GM18499 (cell line): ENCODE measurements at regions not wholly inside any gene's neighbourhood (a gene's known extent, or its start where the extent isn't known, plus 50 kb on each side); places are given as distances from the start of the nearest gene placed in this dataset.

Experiments used
- ATAC-seq: cut with Tn5 transposase; IDR thresholded peaks from one replicate; pipeline ENCODE4 v1.9.1; 2021; ENCODE audit warnings: moderate number of reproducible peaks; ENCODE audit not compliant: insufficient read depth, unreplicated experiment

- no peak for ATAC-seq
Observed at GRCh38 chr3:29083676-29084075, 197.2 kb upstream of the RBMS3 start.

- ATAC-seq: no peak
Observed at GRCh38 chr3:29088579-29088978, 192.3 kb upstream of the RBMS3 start.

DNA sequence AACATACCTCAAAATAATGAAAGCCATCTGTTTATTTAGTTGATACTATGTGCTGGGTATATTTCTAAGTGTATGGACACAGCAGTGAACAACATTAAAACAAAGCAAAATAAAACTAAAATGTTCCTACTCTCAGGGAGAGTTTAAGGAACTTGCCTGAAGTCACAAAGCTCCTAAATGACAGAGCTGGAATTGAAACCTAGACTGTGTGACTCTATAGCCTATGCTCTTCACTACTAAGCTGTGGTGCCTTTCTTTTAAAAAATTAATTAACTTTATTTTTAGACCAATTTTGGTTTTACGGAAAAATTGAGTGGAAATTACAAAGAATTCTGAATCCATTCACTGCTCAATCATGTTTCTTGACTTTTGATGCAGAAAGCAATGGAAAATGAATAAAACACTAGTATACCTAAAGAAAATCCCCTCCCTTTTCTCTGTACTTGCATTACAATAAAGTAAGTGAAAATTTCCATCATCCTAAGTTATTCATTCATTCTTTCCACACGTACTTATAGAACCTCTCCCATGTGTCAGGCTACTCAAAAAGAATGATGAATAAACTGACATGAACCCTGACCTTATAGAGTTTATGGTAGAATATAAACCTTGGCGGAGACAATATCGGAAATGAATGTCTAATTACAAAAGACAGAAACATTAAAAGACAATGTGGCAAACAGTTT lies 189.8 kb upstream of the RBMS3 start:
- ATAC-seq: no peak

DNA sequence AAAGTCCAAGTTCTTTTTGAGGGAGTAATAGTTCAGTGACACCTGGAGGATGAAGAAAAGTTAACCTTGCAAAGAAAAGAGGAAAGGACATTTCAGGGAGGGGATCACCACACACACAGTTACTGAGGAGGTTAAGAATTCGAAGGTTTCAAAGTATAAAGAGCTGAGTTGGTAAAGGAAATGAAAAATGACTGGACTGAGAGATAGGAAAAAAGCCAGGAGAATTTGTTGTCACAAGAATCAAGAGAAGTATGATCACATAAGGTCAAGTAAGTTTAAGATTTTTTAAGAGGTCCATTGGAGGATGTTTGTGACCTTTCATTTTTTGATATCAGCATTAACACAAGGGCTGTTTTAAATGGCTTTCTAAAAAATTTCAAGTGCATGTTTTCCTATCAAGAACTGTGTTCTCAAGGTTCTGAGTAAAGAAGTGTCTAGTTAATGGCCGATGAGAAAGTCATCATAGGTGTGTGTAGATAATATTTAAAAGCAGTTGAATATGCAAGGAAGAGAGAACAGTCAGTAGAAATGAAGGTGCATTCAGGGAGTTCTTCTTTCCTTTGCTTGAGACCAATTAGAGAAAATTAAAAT lies 189.2 kb upstream of the RBMS3 start:
- no peak for ATAC-seq

- ATAC-seq: no peak
Observed at GRCh38 chr3:29092348-29092747, 188.5 kb upstream of the RBMS3 start.

DNA sequence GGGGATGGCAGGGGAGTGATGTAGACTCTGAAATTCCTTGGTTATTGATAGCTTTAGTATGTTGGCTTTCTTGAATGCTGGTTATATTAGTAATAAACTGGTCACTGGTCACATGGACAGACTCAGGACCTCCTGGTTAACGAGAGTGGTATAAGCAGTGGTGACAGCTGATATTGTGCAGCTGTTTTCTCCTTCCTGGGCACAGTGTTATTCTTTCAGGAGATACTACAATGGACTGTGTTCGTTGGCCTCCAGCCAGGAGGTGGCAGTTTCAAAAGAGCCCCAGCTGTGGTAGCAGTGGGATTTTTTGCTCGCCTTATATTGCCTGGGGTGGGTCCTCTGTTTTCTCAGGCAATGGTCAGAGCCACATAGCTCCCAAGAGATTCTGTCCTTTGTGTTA lies 181.6 kb upstream of the RBMS3 start:
- no peak for ATAC-seq

DNA sequence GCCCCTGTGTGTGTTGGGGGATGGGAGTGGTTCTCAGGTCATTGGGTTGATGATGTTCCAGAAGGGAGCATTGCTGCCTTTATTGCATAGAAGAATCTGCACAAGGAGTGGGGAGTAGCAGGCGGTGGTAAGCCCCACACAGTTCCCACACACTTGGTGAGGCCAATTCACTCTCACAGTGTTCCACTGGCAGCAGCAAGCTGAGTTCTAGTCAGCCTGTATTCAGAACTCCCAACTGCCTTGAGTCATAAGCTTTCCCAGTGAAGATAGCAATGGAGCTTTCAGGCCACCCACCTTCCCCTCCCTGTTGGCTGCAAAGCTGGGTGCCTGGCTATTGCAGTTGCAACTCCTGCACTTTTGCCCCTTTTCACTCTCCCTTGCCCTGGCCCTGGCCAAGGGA lies 181.1 kb upstream of the RBMS3 start:
- no peak for ATAC-seq

GRCh38 chr3:29100292-29100691 lies 180.6 kb upstream of the RBMS3 start:
- no peak for ATAC-seq

DNA sequence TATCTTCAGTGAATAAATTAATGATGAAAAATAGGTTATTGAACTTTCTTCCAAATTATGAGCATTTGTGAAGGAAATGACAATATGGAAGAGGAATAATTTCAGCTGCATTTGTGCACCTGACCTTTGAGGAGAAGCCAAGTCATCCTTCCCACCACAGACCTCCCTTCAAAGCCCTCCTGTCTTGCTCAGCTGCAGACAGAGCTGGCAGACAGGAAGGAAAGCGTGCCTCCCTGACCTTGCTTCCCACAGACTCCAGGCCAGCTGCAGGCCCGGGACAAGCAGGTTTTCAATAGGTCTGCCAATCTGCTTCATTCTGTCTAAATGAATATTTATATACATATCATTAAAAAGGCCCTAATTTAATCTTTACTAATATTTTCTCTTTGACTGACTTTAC lies 152.9 kb upstream of the RBMS3 start:
- no peak for ATAC-seq

GRCh38 chr3:29137601-29138000 lies 143.3 kb upstream of the RBMS3 start:
- ATAC-seq: no peak

DNA sequence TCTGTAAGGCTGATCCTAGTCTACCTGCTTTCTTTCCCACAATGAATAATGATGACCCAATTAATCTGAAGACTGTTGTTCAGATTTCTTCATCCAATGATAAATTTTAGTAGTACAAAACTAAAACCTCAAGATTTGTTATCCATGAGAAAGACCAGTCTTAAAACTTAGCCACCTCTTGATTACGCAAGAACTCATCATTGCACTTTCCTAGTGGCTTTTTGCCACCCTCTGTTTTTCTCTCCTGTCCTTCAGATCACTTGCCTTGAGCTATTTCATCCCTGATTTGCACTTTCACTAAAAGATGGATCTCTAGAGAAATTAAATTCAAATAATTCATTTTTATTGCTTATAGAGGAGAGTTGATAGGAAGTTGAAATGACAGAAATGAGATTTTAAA lies 142.7 kb upstream of the RBMS3 start:
- ATAC-seq: no peak

DNA sequence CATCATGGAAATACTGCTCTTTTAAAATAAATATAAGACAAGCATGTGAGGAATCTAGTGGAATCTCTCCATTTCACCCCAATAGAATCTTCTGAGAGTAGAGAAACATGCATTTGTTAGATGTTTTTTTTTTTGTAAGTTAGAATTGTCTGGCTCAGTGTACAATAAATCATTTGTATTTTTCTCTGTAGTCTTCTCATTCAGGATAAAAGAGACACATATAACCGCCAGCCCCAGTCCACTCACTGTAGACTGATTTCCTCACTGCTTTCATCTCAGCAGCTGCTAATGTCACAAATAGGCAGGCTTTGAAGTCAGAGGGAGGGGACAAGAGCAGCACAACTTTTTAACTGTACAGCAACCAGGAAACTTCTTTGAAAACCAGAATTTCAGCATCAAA lies 140.2 kb upstream of the RBMS3 start:
- no peak for ATAC-seq

- no peak for ATAC-seq
Observed at GRCh38 chr3:29141197-29141917, 139.5 kb upstream of the RBMS3 start.

GRCh38 chr3:29141918-29142275 lies 139.0 kb upstream of the RBMS3 start:
- no peak for ATAC-seq

DNA sequence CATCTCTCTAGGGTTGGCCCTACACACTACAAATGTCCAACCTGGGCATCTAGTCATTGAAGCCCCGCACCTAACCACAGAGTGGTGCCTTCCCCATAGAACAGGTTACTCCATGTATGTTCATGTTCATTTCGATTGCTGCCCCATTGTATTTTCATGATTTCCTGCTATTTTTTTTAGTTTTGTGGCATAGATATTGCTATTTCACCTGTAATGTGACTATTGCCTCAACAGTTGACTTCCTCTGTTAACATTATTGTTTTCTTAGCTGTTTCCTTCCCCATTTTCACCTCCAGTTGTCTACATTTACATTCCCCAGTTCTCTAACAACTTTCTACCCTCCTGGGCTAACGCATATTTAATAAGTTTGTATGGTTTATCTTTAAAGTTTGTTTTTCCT lies 137.7 kb upstream of the RBMS3 start:
- ATAC-seq: no peak

GRCh38 chr3:29144361-29144760 lies 136.5 kb upstream of the RBMS3 start:
- no peak for ATAC-seq

DNA sequence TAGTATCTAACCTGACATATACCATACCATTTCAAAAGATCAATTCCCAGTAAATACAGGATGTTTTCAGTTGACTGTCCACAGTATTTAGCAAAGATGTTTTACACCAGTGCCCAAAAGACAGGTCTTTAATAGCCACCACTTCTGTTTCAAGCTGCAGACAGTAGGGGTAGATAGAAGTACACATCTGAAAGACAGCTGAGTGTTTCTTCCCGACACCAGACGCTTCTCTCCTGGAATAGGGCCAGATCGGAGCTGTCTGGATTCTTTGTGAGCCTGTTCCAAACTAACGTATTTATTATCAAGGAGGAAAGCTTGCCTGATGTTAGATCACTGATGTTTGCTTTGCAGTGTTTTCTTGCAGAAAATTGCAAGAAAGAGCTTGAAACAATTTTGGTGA lies 136.1 kb upstream of the RBMS3 start:
- no peak for ATAC-seq

DNA sequence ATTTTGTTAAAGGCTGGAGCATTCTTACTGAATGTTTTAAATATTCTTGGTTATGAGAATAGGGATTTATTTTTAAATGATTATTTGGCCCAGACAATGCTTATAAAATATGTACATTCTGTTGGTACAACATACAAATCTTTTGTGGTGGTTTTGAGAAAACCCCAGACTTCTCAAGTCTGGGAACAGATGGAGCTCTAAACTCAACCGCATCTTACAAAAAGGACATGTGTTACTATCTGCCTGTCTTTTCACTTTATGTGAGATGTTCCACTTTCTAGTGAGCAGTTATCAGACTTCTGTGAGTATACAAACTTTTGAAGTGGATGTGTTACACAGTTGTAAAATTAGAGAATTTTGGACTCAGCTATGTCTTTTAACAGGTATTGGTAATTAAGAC lies 135.5 kb upstream of the RBMS3 start:
- ATAC-seq: no peak

GRCh38 chr3:29152379-29152778 lies 128.5 kb upstream of the RBMS3 start:
- no peak for ATAC-seq

GRCh38 chr3:29153811-29154210 lies 127.1 kb upstream of the RBMS3 start:
- no peak for ATAC-seq

- ATAC-seq: no peak
Observed at GRCh38 chr3:29156086-29156715, 124.7 kb upstream of the RBMS3 start.
